Thymus (tissue), 11 donors: ENCODE measurements at regions not wholly inside any gene's neighbourhood (a gene's known extent, or its start where the extent isn't known, plus 50 kb on each side); places are given as distances from the start of the nearest gene placed in this dataset.

Experiments used
- DNase-seq, 9 donors: peaks; one replicate each; pipeline ENCODE4 v3.0.0-alpha.2; 2013; ENCODE audit warnings: low spot score in 9 of 9, low read depth in 6 of 9, missing footprints in 1 of 9
- H3K27ac ChIP-seq, 2 donors: one replicate each; pipeline ENCODE4 v1.5.1; 2013; ENCODE audit warnings: control low read depth in 1 of 2, low read depth in 1 of 2, low read length in 1 of 2, mild to moderate bottlenecking in 1 of 2, moderate library complexity in 1 of 2
- H3K27me3 ChIP-seq, 2 donors: one replicate each; pipeline ENCODE4 v1.5.1; 2013; ENCODE audit warnings: low read length in 1 of 2; ENCODE audit not compliant: control insufficient read depth in 2 of 2, insufficient read depth in 1 of 2
- H3K36me3 ChIP-seq, 2 donors: one replicate each; pipeline ENCODE4 v1.5.1; 2013; ENCODE audit warnings: low read length in 1 of 2, mild to moderate bottlenecking in 1 of 2, moderate library complexity in 1 of 2; ENCODE audit not compliant: control insufficient read depth in 2 of 2, insufficient read depth in 2 of 2
- H3K4me1 ChIP-seq, 2 donors: one replicate each; pipeline ENCODE4 v1.5.1; 2013; ENCODE audit warnings: low read length in 2 of 2; ENCODE audit not compliant: control insufficient read depth in 2 of 2, insufficient read depth in 2 of 2
- H3K4me3 ChIP-seq, 2 donors: one replicate each; pipeline ENCODE4 v1.5.1; 2013; ENCODE audit warnings: low read length in 2 of 2, control low read depth in 1 of 2, mild to moderate bottlenecking in 1 of 2
- H3K9me3 ChIP-seq, 2 donors: one replicate each; pipeline ENCODE4 v1.5.1; 2013; ENCODE audit warnings: low read length in 1 of 2, mild to moderate bottlenecking in 1 of 2; ENCODE audit not compliant: control insufficient read depth in 2 of 2, insufficient read depth in 1 of 2
- WGBS: extraction: QIAGEN DNeasy Blood & Tissue Kit; methylation state at CpG from one replicate; pipeline ENCODE4 v1.1.7; 2013; 5-methylcytosine and 5-hydroxymethylcytosine counted together
- donor health status: healthy.

- DNase-seq = no peak
- H3K27me3 ChIP-seq = no peaks in the 10 kb centered on the region
- no peak overlapping the region for H3K27ac ChIP-seq
- H3K9me3 ChIP-seq = no peaks in the 10 kb centered on the region
- no peaks in the 10 kb centered on the region for H3K4me1 ChIP-seq
- no peaks in the 10 kb centered on the region for H3K36me3 ChIP-seq
- no peak overlapping the region for H3K4me3 ChIP-seq
- WGBS = 95% methylated on average over 2 of the region's 2 CpGs
Measured at GRCh38 chr2:13942111-13942510, 690.4 kb upstream of the LRATD1 start.

- 96% methylated on average over 2 of the region's 2 CpGs for WGBS
- DNase-seq = no peak
- Histone ChIP-seq H3K4me3 (no peak overlapping the region), H3K9me3 (peaks cover 0 to 3% of the 10 kb centered on the region in 2 donors), H3K27ac (no peak overlapping the region), H3K4me1 (no peaks in the 10 kb centered on the region), H3K36me3 (no peaks in the 10 kb centered on the region), H3K27me3 (no peaks in the 10 kb centered on the region)
Measured at GRCh38 chr2:13950761-13951160, 681.8 kb upstream of the LRATD1 start.

- H3K4me1 ChIP-seq = no peaks in the 10 kb centered on the region
- H3K4me3 ChIP-seq = no peak overlapping the region
- WGBS = 87% methylated on average over 2 of the region's 2 CpGs
- H3K36me3 ChIP-seq = no peaks in the 10 kb centered on the region
- H3K27ac ChIP-seq = no peak overlapping the region
- H3K9me3 ChIP-seq = peaks cover 0 to 3% of the 10 kb centered on the region in 2 donors
- no peak for DNase-seq
- no peaks in the 10 kb centered on the region for H3K27me3 ChIP-seq
Measured at GRCh38 chr2:13968811-13969210, 663.7 kb upstream of the LRATD1 start.

GRCh38 chr2:13986119-13986720, 646.3 kb upstream of the LRATD1 start:
- no peak for DNase-seq
- H3K9me3 ChIP-seq = peaks cover 0 to 3% of the 10 kb centered on the region in 2 donors
- H3K4me3 ChIP-seq = no peak overlapping the region
- H3K36me3 ChIP-seq = no peaks in the 10 kb centered on the region
- WGBS = 91% methylated on average over 8 of the region's 8 CpGs
- H3K27me3 ChIP-seq = no peaks in the 10 kb centered on the region
- no peak overlapping the region for H3K27ac ChIP-seq
- no peaks in the 10 kb centered on the region for H3K4me1 ChIP-seq

GRCh38 chr2:13996527-13996926, 636.0 kb upstream of the LRATD1 start:
- no peak for DNase-seq
- no peaks in the 10 kb centered on the region for H3K9me3 ChIP-seq

GRCh38 chr2:14011190-14011589, 621.3 kb upstream of the LRATD1 start:
- 90% methylated on average over 4 of the region's 4 CpGs for WGBS

More at GRCh38 chr2:13996527-13996926, 636.0 kb upstream of the LRATD1 start:
- Histone ChIP-seq H3K27ac (no peak overlapping the region), H3K27me3 (no peaks in the 10 kb centered on the region), H3K4me3 (no peak overlapping the region), H3K4me1 (no peaks in the 10 kb centered on the region), H3K36me3 (no peaks in the 10 kb centered on the region)

GRCh38 chr2:14015113-14015630, 617.3 kb upstream of the LRATD1 start:
- WGBS = 77% methylated on average over 4 of the region's 4 CpGs
- no peaks in the 10 kb centered on the region for H3K27me3 ChIP-seq
- no peak overlapping the region for H3K4me3 ChIP-seq
- peaks cover 0 to 3% of the 10 kb centered on the region in 2 donors for H3K9me3 ChIP-seq
- no peak overlapping the region for H3K27ac ChIP-seq
- no peaks in the 10 kb centered on the region for H3K36me3 ChIP-seq
- H3K4me1 ChIP-seq = no peaks in the 10 kb centered on the region
- no peak for DNase-seq

More at GRCh38 chr2:14011190-14011589, 621.3 kb upstream of the LRATD1 start:
- Histone ChIP-seq H3K36me3 (no peaks in the 10 kb centered on the region), H3K4me1 (no peaks in the 10 kb centered on the region), H3K9me3 (peaks cover 0 to 3% of the 10 kb centered on the region in 2 donors), H3K4me3 (no peak overlapping the region), H3K27me3 (no peaks in the 10 kb centered on the region), H3K27ac (no peak overlapping the region)
- DNase-seq = no peak

- no peak overlapping the region for H3K27ac ChIP-seq
- H3K4me1 ChIP-seq = no peaks in the 10 kb centered on the region
- no peak overlapping the region for H3K4me3 ChIP-seq
- H3K9me3 ChIP-seq = peaks cover 0 to 3% of the 10 kb centered on the region in 2 donors
- DNase-seq = no peak
- H3K27me3 ChIP-seq = no peaks in the 10 kb centered on the region
- H3K36me3 ChIP-seq = no peaks in the 10 kb centered on the region
Measured at GRCh38 chr2:14016289-14016955, 616.1 kb upstream of the LRATD1 start.

GRCh38 chr2:14018620-14019019, 613.9 kb upstream of the LRATD1 start:
- Histone ChIP-seq H3K9me3 (no peaks in the 10 kb centered on the region), H3K27ac (no peak overlapping the region), H3K36me3 (no peaks in the 10 kb centered on the region), H3K27me3 (no peaks in the 10 kb centered on the region), H3K4me1 (no peaks in the 10 kb centered on the region), H3K4me3 (no peak overlapping the region)
- 93% methylated on average over 4 of the region's 4 CpGs for WGBS
- DNase-seq = no peak
